ENCODE measurements at regions not wholly inside any gene's neighbourhood (a gene's known extent, or its start where the extent isn't known, plus 50 kb on each side); places are given as distances from the start of the nearest gene placed in this dataset.

- DNase-seq (ENCODE audit: low read depth in 1 of 2, low spot score in 2 of 2) (no peak), FAIRE-seq (no peak)
- POLR2A ChIA-PET (ENCODE audit: partially characterized antibody): no interaction called here
- no peak overlapping the region for H3K27ac ChIP-seq (ENCODE audit: low read depth, low read length)
- H3K79me2 ChIP-seq (ENCODE audit: control insufficient read depth in 1 of 2, insufficient read depth in 2 of 2, low read length in 2 of 2): no peaks in the 10 kb centered on the region
- peaks cover 0 to 5% (median 3%) of the 10 kb centered on the region in 4 experiments; a peak in 4 of 7 replicates for H3K27me3 ChIP-seq (replicated peaks in 1 of 4; ENCODE audit: control insufficient read depth in 3 of 4, extremely low read depth in 1 of 4, insufficient read depth in 3 of 4, low read length in 3 of 4)
- H2AK5ac ChIP-seq (ENCODE audit: low read depth, low read length): no peak overlapping the region
- H3K14ac ChIP-seq (ENCODE audit: insufficient read length): no peak overlapping the region
- no peak overlapping the region for H4K8ac ChIP-seq (ENCODE audit: extremely low read depth, insufficient read depth, low read length)
- no peaks in the 10 kb centered on the region for H4K20me1 ChIP-seq (replicated peaks in 1 of 2; ENCODE audit: control insufficient read depth in 1 of 2, insufficient read depth in 2 of 2, low read length in 2 of 2)
- no peak overlapping the region for H3K4ac ChIP-seq (replicated peaks; ENCODE audit: insufficient read length, low read depth, low read length)
- 91% methylated on average over 5 of the region's 5 CpGs; no CpG with 5 or more reads in 1 of the 2 experiments for WGBS, 2 experiments (ENCODE audit: extremely low coverage in 1 of 2, insufficient coverage in 1 of 2, insufficient read length in 1 of 2, insufficient replicate concordance in 2 of 2, low coverage in 1 of 2, low lambda C conversion rate in 2 of 2, missing lambda C conversion rate in 1 of 2)
- no peak overlapping the region for H2BK5ac ChIP-seq (ENCODE audit: low read depth, low read length)
- H3K9ac ChIP-seq (replicated peaks in 1 of 4; ENCODE audit: extremely low read depth in 1 of 4, low read depth in 3 of 4, low read length in 3 of 4): no peak overlapping the region
- no peak for TF ChIP-seq CBX5 (IDR thresholded peaks at IDR 0.05; ENCODE audit: low read depth, low read length)
- TF ChIP-seq JUND (IDR thresholded peaks at IDR 0.05; ENCODE audit: low read length): no peak
- TF ChIP-seq TAF7 (optimal IDR thresholded peaks at IDR 0.05; ENCODE audit: borderline replicate concordance, low read depth, low read length): no peak
- no peak for TF ChIP-seq NRF1 (IDR thresholded peaks at IDR 0.05; ENCODE audit: low read depth, low read length)
- no peak for TF ChIP-seq SIX5 (IDR thresholded peaks at IDR 0.05; ENCODE audit: low read depth, low read length)
- TF ChIP-seq RFX5 (IDR thresholded peaks at IDR 0.05; ENCODE audit: borderline replicate concordance, low read depth, low read length): no peak
- H4K5ac ChIP-seq (ENCODE audit: insufficient read length, low read depth, low read length): no peak overlapping the region
- H4K91ac ChIP-seq (replicated peaks; ENCODE audit: insufficient read length, low read length): no peak overlapping the region
- H3K36me3 ChIP-seq (ENCODE audit: control insufficient read depth in 2 of 4, insufficient read depth in 4 of 4, low read length in 3 of 4): no peaks in the 10 kb centered on the region
- H2AFZ ChIP-seq (ENCODE audit: low read length): no peak overlapping the region
- H2BK12ac ChIP-seq (ENCODE audit: low read depth, low read length): no peak overlapping the region
- H2BK20ac ChIP-seq (ENCODE audit: low read length): no peak overlapping the region
- no peaks in the 10 kb centered on the region for H3K9me3 ChIP-seq (ENCODE audit: insufficient read depth in 2 of 2, low read depth in 1 of 2, low read length in 1 of 2)
- H3K18ac ChIP-seq (ENCODE audit: extremely low read depth, low read length): no peak overlapping the region
- H3K79me1 ChIP-seq (ENCODE audit: low read depth, low read length): no peaks in the 10 kb centered on the region
- H3K4me1 ChIP-seq (replicated peaks in 1 of 4; ENCODE audit: control insufficient read depth in 3 of 4, insufficient read depth in 4 of 4, low read length in 3 of 4): peaks cover 0 to 5% (median 0%) of the 10 kb centered on the region in 4 experiments; a peak in 1 of 7 replicates
- no peaks in the 10 kb centered on the region for H3K23me2 ChIP-seq (ENCODE audit: low read depth, low read length)
- H3K23ac ChIP-seq (ENCODE audit: insufficient read length): no peak overlapping the region
- H3K4me2 ChIP-seq (ENCODE audit: insufficient read depth in 1 of 2, low read depth in 2 of 2, low read length in 2 of 2): no peak overlapping the region
- H3K56ac ChIP-seq (replicated peaks; ENCODE audit: insufficient read length, low read depth, low read length): no peak overlapping the region
- no peak overlapping the region for H2BK120ac ChIP-seq (replicated peaks; ENCODE audit: low read depth, low read length)
- CTCF ChIA-PET (ENCODE audit: partially characterized antibody): interaction anchor here (1.0 to 2.9 kb wide), 3 partner anchors 12 to 266 kb away, joined by 3 to 11 read pairs (median 9); no protein-coding TSS in a partner anchor
- no peak overlapping the region for H3K4me3 ChIP-seq (ENCODE audit: extremely low read depth in 1 of 4, insufficient read depth in 2 of 4, low read depth in 3 of 4, low read length in 4 of 4)
- no peak overlapping the region for H2BK15ac ChIP-seq (ENCODE audit: low read length)
Observed at GRCh38 chr20:61117725-61118124, 134.3 kb upstream of the CDH4 start.

Measured in H1 (cell line).